ENCODE measurements at regions not wholly inside any gene's neighbourhood (a gene's known extent, or its start where the extent isn't known, plus 50 kb on each side); places are given as distances from the start of the nearest gene placed in this dataset.

- TF ChIP-seq CTCF (IDR thresholded peaks at IDR 0.05) (no peak), POLR2A (IDR thresholded peaks at IDR 0.05) (no peak)
Measured at GRCh38 chr16:77514500-77515220, 79.8 kb upstream of the ADAMTS18 start.
